GM18951 (cell line): ENCODE measurements at regions not wholly inside any gene's neighbourhood (a gene's known extent, or its start where the extent isn't known, plus 50 kb on each side); places are given as distances from the start of the nearest gene placed in this dataset.
"Not testable (repeated sequence)": the region's sequence is repeated elsewhere in the genome, so short reads cannot be mapped to it uniquely, and the experiment has no call there.

Experiments
- POLR2A ChIP-seq: IDR thresholded peaks from 4 replicates; pipeline ENCODE4 v1.6.1; 2011; ENCODE audit warnings: mild to moderate bottlenecking; ENCODE audit not compliant: insufficient read length, insufficient read depth; ENCODE audit errors: extremely low read depth
- in situ Hi-C: fragments of 300-500 bp; cut with MboI; formaldehyde crosslinking; loops from one replicate; pipeline ENCODE4 v1.12.0; 2022; ENCODE audit warnings: low sequenced_read_pairs, mixed read lengths, inconsistent platforms; ENCODE audit not compliant: unreplicated experiment

GRCh38 chr11:110347660-110348059 lies 51.2 kb upstream of the RDX start:
- in situ Hi-C loops, result no loop called here
- no peak for TF ChIP-seq POLR2A

- no peak for TF ChIP-seq POLR2A
- in situ Hi-C loops, result no loop called here
Observed at GRCh38 chr11:110349138-110349996, 53.0 kb upstream of the RDX start.

GRCh38 chr11:110349997-110350383 lies 53.6 kb upstream of the RDX start:
- in situ Hi-C loops, result not testable (repeated sequence)

GRCh38 chr11:110355011-110355744 lies 58.8 kb upstream of the RDX start:
- in situ Hi-C loops, result no loop called here
- TF ChIP-seq POLR2A, result no peak

GRCh38 chr11:110356762-110357671 lies 60.6 kb upstream of the RDX start:
- in situ Hi-C loops, result no loop called here
- TF ChIP-seq POLR2A, result no peak

- in situ Hi-C loops, result no loop called here
- TF ChIP-seq POLR2A, result no peak
Observed at GRCh38 chr11:110358336-110358735, 61.9 kb upstream of the RDX start.

GRCh38 chr11:110360781-110361408 lies 64.5 kb upstream of the RDX start:
- in situ Hi-C loops, result not testable (repeated sequence)

GRCh38 chr11:110362971-110363509 lies 66.6 kb upstream of the RDX start:
- in situ Hi-C loops, result no loop called here
- no peak for TF ChIP-seq POLR2A

- TF ChIP-seq POLR2A, result no peak
- in situ Hi-C loops, result loop anchor here (5.0 kb wide), 1 partner anchor 164 kb away; no protein-coding TSS in a partner anchor
Observed at GRCh38 chr11:110366291-110366690, 63.5 kb upstream of the FDX1 start.

- in situ Hi-C loops, result loop anchor here (5.0 kb wide), 1 partner anchor 165 kb away; no protein-coding TSS in a partner anchor
- TF ChIP-seq POLR2A, result no peak
Observed at GRCh38 chr11:110367571-110367970, 62.2 kb upstream of the FDX1 start.

- TF ChIP-seq POLR2A, result no peak
- in situ Hi-C loops, result no loop called here
Observed at GRCh38 chr11:110371084-110371483, 58.7 kb upstream of the FDX1 start.

GRCh38 chr11:110373051-110373702 lies 56.6 kb upstream of the FDX1 start:
- in situ Hi-C loops, result no loop called here
- no peak for TF ChIP-seq POLR2A

GRCh38 chr11:110374921-110375320 lies 54.8 kb upstream of the FDX1 start:
- no peak for TF ChIP-seq POLR2A
- in situ Hi-C loops, result no loop called here
